ENCODE measurements at regions not wholly inside any gene's neighbourhood (a gene's known extent, or its start where the extent isn't known, plus 50 kb on each side); places are given as distances from the start of the nearest gene placed in this dataset.

- no peak for TF ChIP-seq CTCF (IDR thresholded peaks at IDR 0.05; ENCODE audit: poor library complexity)
- no peak for TF ChIP-seq EZH2 (IDR thresholded peaks at IDR 0.05; ENCODE audit: borderline replicate concordance)
- no peak for TF ChIP-seq EZH2phosphoT487 (IDR thresholded peaks at IDR 0.05; ENCODE audit: low read depth, severe bottlenecking, unreplicated experiment)
Measured at GRCh38 chr12:43169115-43169681, 382.8 kb downstream of the ADAMTS20 start.
